HepG2 (cell line): ENCODE measurements at regions not wholly inside any gene's neighbourhood (a gene's known extent, or its start where the extent isn't known, plus 50 kb on each side); places are given as distances from the start of the nearest gene placed in this dataset.

Experiments used
- ATAC-seq: fragments of 200-7000 bp; cut with Tn5 transposase; 3 replicates; pipeline ENCODE4 v1.9.1; 2020; ENCODE audit warnings: mild to moderate bottlenecking, moderate library complexity
- BruUV-seq: library from RNA; stranded (reverse); fragments of 400-500 nt; replicated peaks from 2 replicates; lab custom pipeline; 2021; lab: Mats Ljungman, UMichigan
- CTCF ChIA-PET: fragments of 300-600 bp; formaldehyde crosslinking; extraction: SDS; loops from one replicate; lab custom pipeline; 2021; ENCODE audit warnings: low total read pairs, inconsistent platforms, low intra/inter-chr PET ratio; lab: Yijun Ruan, JAX
- POLR2A ChIA-PET: fragments of 350-600 bp; sonication (Branson Sonifier 250); formaldehyde crosslinking; loops from one replicate; lab custom pipeline; 2020; ENCODE audit warnings: antibody characterized with exemption, inconsistent platforms; lab: Yijun Ruan, JAX
- DNase-seq: peaks from one replicate; pipeline ENCODE4 v3.0.0-alpha.2; 2015; ENCODE audit warnings: low spot score
- FAIRE-seq: peaks from 3 replicates; lab custom pipeline; 2011; peaks lifted over from hg19 to GRCh38; lab: Jason Lieb, UNC
- H2AFZ ChIP-seq: one replicate; pipeline ENCODE4 v1.6.1; 2011; ENCODE audit warnings: low read length, inconsistent platforms
- H3K27ac ChIP-seq: fragments of 300-600 bp; 3 replicates; pipeline ENCODE4 v1.8.0; 2011; ENCODE audit warnings: mixed run types, mild to moderate bottlenecking, mixed read lengths, low read length, inconsistent platforms; ENCODE audit not compliant: insufficient read depth; ENCODE audit errors: extremely low read length
- H3K27me3 ChIP-seq, 2 experiments: fragments of 200-600 bp in 1 of 2; 2 replicates in 1 of 2; 3 replicates in 1 of 2; pipeline versions ENCODE4 v1.6.0 to v1.8.0; 2011; ENCODE audit warnings: low read length in 2 of 2, mild to moderate bottlenecking in 2 of 2, moderate library complexity in 2 of 2, inconsistent platforms in 1 of 2; ENCODE audit not compliant: insufficient read depth in 2 of 2, control insufficient read depth in 1 of 2
- H3K36me3 ChIP-seq, 2 experiments: fragments of 200-600 bp in 1 of 2; replicated peaks in 1 of 2; 2 replicates in 1 of 2; 3 replicates in 1 of 2; pipeline versions ENCODE4 v1.5.1 to v1.8.0; 2011; ENCODE audit warnings: low read length in 2 of 2, inconsistent platforms in 1 of 2; ENCODE audit not compliant: insufficient read depth in 2 of 2, control insufficient read depth in 1 of 2
- H3K4me1 ChIP-seq: 2 replicates; pipeline ENCODE4 v1.5.1; 2012; ENCODE audit warnings: low read length, inconsistent platforms; ENCODE audit not compliant: insufficient read depth
- H3K4me2 ChIP-seq: 2 replicates; pipeline ENCODE4 v1.6.0; 2011; ENCODE audit warnings: low read depth, low read length, inconsistent platforms
- H3K4me3 ChIP-seq, 3 experiments: fragments of 200-600 bp in 1 of 3; sonication (generic), shearing (Covaris generic) in 1 of 3; replicated peaks in 1 of 3; 2 replicates each; pipeline ENCODE4 v1.5.1; 2011 to 2016; ENCODE audit warnings: low read length in 3 of 3, inconsistent platforms in 2 of 3, low read depth in 2 of 3, mild to moderate bottlenecking in 2 of 3, control low read depth in 1 of 3, mixed read lengths in 1 of 3; ENCODE audit not compliant: insufficient read depth in 1 of 3
- H3K79me2 ChIP-seq: one replicate; pipeline ENCODE4 v1.6.1; 2011; ENCODE audit warnings: low read length, inconsistent platforms; ENCODE audit not compliant: insufficient read depth
- H3K9ac ChIP-seq: 2 replicates; pipeline ENCODE4 v1.6.0; 2011; ENCODE audit warnings: mild to moderate bottlenecking, low read depth, low read length, inconsistent platforms; ENCODE audit not compliant: insufficient read depth
- H3K9me3 ChIP-seq: 2 replicates; pipeline ENCODE4 v1.5.1; 2012; ENCODE audit warnings: mild to moderate bottlenecking, low read length
- H4K20me1 ChIP-seq: 2 replicates; pipeline ENCODE4 v1.6.0; 2011; ENCODE audit warnings: inconsistent platforms, mild to moderate bottlenecking, low read length, moderate library complexity; ENCODE audit not compliant: insufficient read depth
- BCLAF1 ChIP-seq: fragments of 450-650 bp; IDR thresholded peaks from 2 replicates; pipeline ENCODE4 v1.6.1; 2017; ENCODE audit warnings: mild to moderate bottlenecking
- HCFC1 ChIP-seq: fragments of 150-350 bp; IDR thresholded peaks from 2 replicates; pipeline ENCODE4 v1.6.1; 2014; ENCODE audit warnings: low read depth, low read length
- IRF1 ChIP-seq: sonication (generic); formaldehyde crosslinking; IDR thresholded peaks from 2 replicates; pipeline ENCODE4 v1.4.0; 2020; ENCODE audit warnings: low read depth, mild to moderate bottlenecking, missing genetic modification reagents
- ISL2 ChIP-seq: sonication (generic); formaldehyde crosslinking; IDR thresholded peaks from 2 replicates; pipeline ENCODE4 v1.5.0; 2020; ENCODE audit warnings: missing genetic modification reagents
- PHF21A ChIP-seq: sonication (generic); formaldehyde crosslinking; IDR thresholded peaks from 2 replicates; pipeline ENCODE4 v1.5.0; 2020; ENCODE audit warnings: mild to moderate bottlenecking, missing genetic modification reagents
- ZBTB26 ChIP-seq: IDR thresholded peaks from 2 replicates; pipeline ENCODE4 v1.6.1; 2016; ENCODE audit warnings: missing compliant biosample characterization, missing genetic modification reagents, borderline replicate concordance
- ZFP36L2 ChIP-seq: sonication (generic); formaldehyde crosslinking; IDR thresholded peaks from 2 replicates; pipeline ENCODE4 v1.4.0; 2020; ENCODE audit warnings: missing genetic modification reagents
- ZNF232 ChIP-seq: sonication (generic); formaldehyde crosslinking; IDR thresholded peaks from 2 replicates; pipeline ENCODE4 v1.4.0; 2020; ENCODE audit warnings: missing genetic modification reagents, borderline replicate concordance
- ZNF607 ChIP-seq: sonication (generic); formaldehyde crosslinking; IDR thresholded peaks from 2 replicates; pipeline ENCODE4 v1.5.1; 2020; ENCODE audit warnings: missing genetic modification reagents, mild to moderate bottlenecking, borderline replicate concordance
- WGBS: methylation state at CpG from one replicate; pipeline ENCODE4 v1.1.6; 2017; ENCODE audit warnings: low lambda C conversion rate; 5-methylcytosine and 5-hydroxymethylcytosine counted together
- in situ Hi-C: cut with HindIII; loops from 2 replicates; pipeline ENCODE4 v1.10.0; 2017; ENCODE audit warnings: low pct_unique_long_range_greater_than_20kb; ENCODE audit not compliant: extremely low pct_ligation_motif_present
- intact Hi-C: fragments of 100-400 bp; cut with micrococcal nuclease; formaldehyde crosslinking; loops from one replicate; pipeline ENCODE4 v1.10.0; 2022; ENCODE audit not compliant: unreplicated experiment

GRCh38 chr3:182133752-182134151 lies 422.0 kb downstream of the SOX2 start:
- H3K4me2 ChIP-seq: no peak overlapping the region
- H3K27me3 ChIP-seq: 0 out of 5 replicates have a peak, but pooled peaks cover 0 to 2% of the 10 kb centered on the region in 2 experiments
- H3K4me1 ChIP-seq: peaks cover 12% of the 10 kb centered on the region
- ATAC-seq: no peak
- no peaks in the 10 kb centered on the region for H3K36me3 ChIP-seq
- H3K79me2 ChIP-seq: no peaks in the 10 kb centered on the region
- intact Hi-C loops (no loop called here), in situ Hi-C loops (no loop called here)
- no peak overlapping the region for H3K4me3 ChIP-seq
- no peaks in the 10 kb centered on the region for H4K20me1 ChIP-seq
- H2AFZ ChIP-seq: no peak overlapping the region
- POLR2A ChIA-PET: no interaction called here
- no peak overlapping the region for H3K27ac ChIP-seq
- CTCF ChIA-PET: no interaction called here
- no peak overlapping the region for H3K9ac ChIP-seq
- no peak for FAIRE-seq
- no peaks in the 10 kb centered on the region for H3K9me3 ChIP-seq
- DNase-seq: no peak
- no TSS peak for BruUV-seq
- WGBS: 2% methylated on average over 2 of the region's 2 CpGs
- TF ChIP-seq BCLAF1 (no peak), ZFP36L2 (no peak), ZNF607 (CRISPR knock-in tag) (no peak), ISL2 (CRISPR knock-in tag) (no peak), HCFC1 (no peak), ZBTB26 (CRISPR knock-in tag) (no peak), IRF1 (CRISPR knock-in tag) (no peak), ZNF232 (CRISPR knock-in tag) (no peak), PHF21A (CRISPR knock-in tag) (no peak)
